ENCODE measurements at regions not wholly inside any gene's neighbourhood (a gene's known extent, or its start where the extent isn't known, plus 50 kb on each side); places are given as distances from the start of the nearest gene placed in this dataset.

DNA sequence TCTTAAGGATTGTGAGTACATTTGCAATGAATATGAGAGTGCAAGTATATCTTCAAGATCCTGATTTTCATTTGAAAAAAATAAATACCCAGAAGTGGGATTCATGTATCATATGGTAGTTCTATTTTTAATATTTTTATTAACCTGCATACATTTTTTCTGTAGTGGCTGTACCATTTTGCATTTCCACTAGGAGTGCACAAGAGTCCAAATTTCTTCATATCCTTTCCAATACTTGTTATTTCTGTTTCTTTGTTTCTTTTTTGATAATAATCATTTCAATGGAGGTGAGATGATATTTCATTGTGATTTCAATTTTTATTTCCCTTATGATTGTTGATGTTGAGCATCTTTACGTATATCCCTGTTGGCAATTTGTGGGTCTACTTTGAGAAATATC, 759.8 kb upstream of the CNTN5 start (continued):
- TF ChIP-seq, protein P1, sequence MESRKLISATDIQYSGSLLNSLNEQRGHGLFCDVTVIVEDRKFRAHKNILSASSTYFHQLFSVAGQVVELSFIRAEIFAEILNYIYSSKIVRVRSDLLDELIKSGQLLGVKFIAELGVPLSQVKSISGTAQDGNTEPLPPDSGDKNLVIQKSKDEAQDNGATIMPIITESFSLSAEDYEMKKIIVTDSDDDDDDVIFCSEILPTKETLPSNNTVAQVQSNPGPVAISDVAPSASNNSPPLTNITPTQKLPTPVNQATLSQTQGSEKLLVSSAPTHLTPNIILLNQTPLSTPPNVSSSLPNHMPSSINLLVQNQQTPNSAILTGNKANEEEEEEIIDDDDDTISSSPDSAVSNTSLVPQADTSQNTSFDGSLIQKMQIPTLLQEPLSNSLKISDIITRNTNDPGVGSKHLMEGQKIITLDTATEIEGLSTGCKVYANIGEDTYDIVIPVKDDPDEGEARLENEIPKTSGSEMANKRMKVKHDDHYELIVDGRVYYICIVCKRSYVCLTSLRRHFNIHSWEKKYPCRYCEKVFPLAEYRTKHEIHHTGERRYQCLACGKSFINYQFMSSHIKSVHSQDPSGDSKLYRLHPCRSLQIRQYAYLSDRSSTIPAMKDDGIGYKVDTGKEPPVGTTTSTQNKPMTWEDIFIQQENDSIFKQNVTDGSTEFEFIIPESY (IDR thresholded peaks at IDR 0.05), result no peak

DNA sequence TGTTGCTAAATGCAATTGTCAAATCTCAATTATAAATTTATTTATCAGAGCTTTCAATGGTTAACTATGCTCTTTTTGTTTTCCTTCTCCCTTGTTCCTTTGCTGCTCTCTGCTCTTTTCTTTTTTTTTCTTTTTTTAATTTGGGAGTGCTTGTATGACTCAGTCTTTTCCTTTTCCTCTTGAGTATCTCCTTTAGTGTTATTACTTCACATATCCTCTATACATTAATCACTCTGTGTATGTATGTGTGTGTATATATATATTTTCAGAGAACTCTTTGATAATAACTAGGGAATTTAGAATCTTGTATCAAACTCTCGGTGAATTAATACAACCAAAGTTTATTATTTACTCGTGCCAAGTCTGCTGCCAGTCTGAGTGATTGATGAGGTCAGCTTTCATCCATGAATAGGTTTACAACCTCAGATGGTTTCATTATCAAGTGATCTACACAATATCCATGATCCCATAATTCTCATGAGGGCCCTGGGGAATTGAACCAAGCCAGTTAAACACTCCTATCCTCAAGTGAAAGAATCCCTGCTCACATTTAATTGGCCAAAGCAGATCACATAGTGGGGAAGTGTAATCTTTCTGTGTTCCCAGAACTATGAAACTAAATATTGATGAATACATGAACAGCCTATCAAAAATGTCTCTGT, 743.4 kb upstream of the CNTN5 start:
- ATAC-seq (no peak), FAIRE-seq (no peak), DNase-seq (ENCODE audit: low read depth, low spot score) (no peak)
- WGBS (ENCODE audit: insufficient coverage, insufficient replicate concordance, low lambda C conversion rate, missing lambda C conversion rate), result 0% methylated on average over 2 of the region's 2 CpGs
- no peak overlapping the region for H2AFZ ChIP-seq (ENCODE audit: control insufficient read depth, low read depth, low read length)
- TF ChIP-seq SP1 (IDR thresholded peaks at IDR 0.05; ENCODE audit: low read depth, low read length), result no peak
- no peak for TF ChIP-seq CBFB (IDR thresholded peaks at IDR 0.05; ENCODE audit: low read depth)
- TF ChIP-seq CBX5 (IDR thresholded peaks at IDR 0.05; ENCODE audit: low read depth), result no peak
- TF ChIP-seq IRF4 (IDR thresholded peaks at IDR 0.05; ENCODE audit: low read depth, low read length), result no peak
- POLR2A ChIA-PET, result no interaction called here
- H4K20me1 ChIP-seq (ENCODE audit: control insufficient read depth, insufficient read depth), result no peaks in the 10 kb centered on the region
- no peak overlapping the region for H3K27ac ChIP-seq (ENCODE audit: control insufficient read depth, insufficient read depth)
- H3K9ac ChIP-seq (ENCODE audit: control insufficient read depth, insufficient read depth, low read length), result no peak overlapping the region
- intact Hi-C loops (cut with micrococcal nuclease; ENCODE audit: unreplicated experiment) (no loop called here), in situ Hi-C loops (cut with MboI) (no loop called here)
- CTCF ChIA-PET, result no interaction called here
- H3K27me3 ChIP-seq (replicated peaks in 1 of 2; ENCODE audit: control insufficient read depth in 2 of 2, insufficient read depth in 2 of 2, low read length in 1 of 2), result no peaks in the 10 kb centered on the region
- no peaks in the 10 kb centered on the region for H3K36me3 ChIP-seq (ENCODE audit: control insufficient read depth in 2 of 2, insufficient read depth in 2 of 2, low read length in 1 of 2)
- SMC1A ChIA-PET (ENCODE audit: uncharacterized antibody, unreplicated experiment), result interaction anchor here (0.6 kb wide), 1 partner anchor 1611 kb away, joined by 3 read pairs; no protein-coding TSS in a partner anchor
- no peak overlapping the region for H3K4me2 ChIP-seq (ENCODE audit: control insufficient read depth, insufficient read depth)
- H3K9me3 ChIP-seq (replicated peaks; ENCODE audit: control insufficient read depth, insufficient read depth, low read length), result no peaks in the 10 kb centered on the region
- BruUV-seq (replicated peaks), result no TSS peak
- H3K4me3 ChIP-seq, result no peak overlapping the region
- no peaks in the 10 kb centered on the region for H3K4me1 ChIP-seq (ENCODE audit: control insufficient read depth, insufficient read depth, low read length)
- no peaks in the 10 kb centered on the region for H3K79me2 ChIP-seq (ENCODE audit: control insufficient read depth, insufficient read depth, low read length)
- RAD21 ChIA-PET (ENCODE audit: unreplicated experiment), result no interaction called here

Measured in GM12878 (cell line).